HG03558 (cell line): ENCODE measurements at regions not wholly inside any gene's neighbourhood (a gene's known extent, or its start where the extent isn't known, plus 50 kb on each side); places are given as distances from the start of the nearest gene placed in this dataset.

Source experiments
- ATAC-seq: cut with Tn5 transposase; IDR thresholded peaks from one replicate; pipeline ENCODE4 v1.9.1; 2021; ENCODE audit warnings: moderate number of reproducible peaks; ENCODE audit not compliant: unreplicated experiment; ENCODE audit errors: extremely low read depth

- no peak for ATAC-seq
Measured at GRCh38 chr13:33369073-33369472, 83.5 kb upstream of the STARD13 start.

GRCh38 chr13:33372251-33372919 lies 86.8 kb upstream of the STARD13 start:
- no peak for ATAC-seq

GRCh38 chr13:33373624-33374023 lies 88.1 kb upstream of the STARD13 start:
- no peak for ATAC-seq

GRCh38 chr13:33375421-33375820 lies 89.9 kb upstream of the STARD13 start:
- ATAC-seq: no peak

- ATAC-seq: no peak
Measured at GRCh38 chr13:33376212-33376611, 90.7 kb upstream of the STARD13 start.

- no peak for ATAC-seq
Measured at GRCh38 chr13:33377411-33377810, 91.9 kb upstream of the STARD13 start.

- ATAC-seq: no peak
Measured at GRCh38 chr13:33377825-33378224, 92.3 kb upstream of the STARD13 start.

GRCh38 chr13:33379608-33380007 lies 94.1 kb upstream of the STARD13 start:
- no peak for ATAC-seq

- no peak for ATAC-seq
Measured at GRCh38 chr13:33380487-33381079, 95.0 kb upstream of the STARD13 start.

- ATAC-seq: no peak
Measured at GRCh38 chr13:33381180-33381579, 95.6 kb upstream of the STARD13 start.

- ATAC-seq: no peak
Measured at GRCh38 chr13:33381906-33382305, 96.4 kb upstream of the STARD13 start.

- ATAC-seq: no peak
Measured at GRCh38 chr13:33383724-33384577, 98.4 kb upstream of the STARD13 start.

- no peak for ATAC-seq
Measured at GRCh38 chr13:33388286-33388998, 102.9 kb upstream of the STARD13 start.

- no peak for ATAC-seq
Measured at GRCh38 chr13:33392794-33393405, 107.3 kb upstream of the STARD13 start.

GRCh38 chr13:33394294-33394932 lies 108.9 kb upstream of the STARD13 start:
- ATAC-seq: no peak

- ATAC-seq: no peak
Measured at GRCh38 chr13:33401238-33401637, 115.7 kb upstream of the STARD13 start.

GRCh38 chr13:33402975-33403374 lies 117.4 kb upstream of the STARD13 start:
- ATAC-seq: no peak

- ATAC-seq: no peak
Measured at GRCh38 chr13:33403807-33404362, 118.3 kb upstream of the STARD13 start.

GRCh38 chr13:33405371-33405770 lies 119.8 kb upstream of the STARD13 start:
- no peak for ATAC-seq
